DOHH2 (cell line): ENCODE measurements at regions not wholly inside any gene's neighbourhood (a gene's known extent, or its start where the extent isn't known, plus 50 kb on each side); places are given as distances from the start of the nearest gene placed in this dataset.

Experiments
- H3F3A ChIP-seq: fragments of 200-600 bp; sonication (generic), shearing (Covaris generic); 2 replicates; pipeline ENCODE4 v1.6.0; 2016; ENCODE audit warnings: antibody characterized with exemption, mild to moderate bottlenecking; ENCODE audit not compliant: control insufficient read depth, insufficient read depth
- H3K27ac ChIP-seq: fragments of 200-600 bp; sonication (generic); 2 replicates; pipeline ENCODE4 v1.5.1; 2014; ENCODE audit warnings: low read depth, mild to moderate bottlenecking, low read length, moderate library complexity
- H3K27me3 ChIP-seq: fragments of 200-600 bp; sonication (generic); 2 replicates; pipeline ENCODE4 v1.6.1; 2014; ENCODE audit warnings: mild to moderate bottlenecking, low read length, mixed read lengths; ENCODE audit not compliant: control insufficient read depth
- H3K36me3 ChIP-seq: fragments of 200-600 bp; sonication (generic); 2 replicates; pipeline ENCODE4 v1.6.1; 2014; ENCODE audit warnings: mild to moderate bottlenecking, low read length, moderate library complexity, mixed read lengths; ENCODE audit not compliant: control insufficient read depth
- H3K4me1 ChIP-seq: fragments of 200-600 bp; sonication (generic); 2 replicates; pipeline ENCODE4 v1.6.1; 2014; ENCODE audit warnings: mild to moderate bottlenecking, low read length, mixed read lengths; ENCODE audit not compliant: control insufficient read depth
- H3K4me2 ChIP-seq: fragments of 200-600 bp; sonication (generic); 2 replicates; pipeline ENCODE4 v1.6.0; 2014; ENCODE audit warnings: mild to moderate bottlenecking, low read length, moderate library complexity
- H3K4me3 ChIP-seq: fragments of 200-600 bp; sonication (generic); 2 replicates; pipeline ENCODE4 v1.5.1; 2014; ENCODE audit warnings: mild to moderate bottlenecking, low read length, mixed read lengths
- H3K79me2 ChIP-seq: fragments of 200-600 bp; sonication (generic); 2 replicates; pipeline ENCODE4 v1.6.1; 2014; ENCODE audit warnings: mild to moderate bottlenecking, low read length, mixed read lengths; ENCODE audit not compliant: control insufficient read depth
- H3K9me2 ChIP-seq: fragments of 200-600 bp; sonication (generic); replicated peaks from 2 replicates; pipeline ENCODE4 v1.6.1; 2014; ENCODE audit warnings: mild to moderate bottlenecking, low read length, mixed read lengths; ENCODE audit not compliant: control insufficient read depth
- H3K9me3 ChIP-seq: fragments of 200-600 bp; sonication (generic); 2 replicates; pipeline ENCODE4 v1.6.1; 2014; ENCODE audit warnings: antibody characterized with exemption, low read length, mixed read lengths; ENCODE audit not compliant: control insufficient read depth, insufficient read depth
- H4K20me1 ChIP-seq: fragments of 200-600 bp; sonication (generic); 2 replicates; pipeline ENCODE4 v1.6.0; 2014; ENCODE audit warnings: low read depth, mild to moderate bottlenecking, antibody characterized with exemption, low read length, moderate library complexity; ENCODE audit not compliant: control insufficient read depth, insufficient read depth
- EZH2phosphoT487 ChIP-seq: fragments of 200-600 bp; sonication (generic); IDR thresholded peaks from 2 replicates; pipeline ENCODE4 v1.6.1; 2017; ENCODE audit warnings: borderline replicate concordance, mild to moderate bottlenecking, antibody characterized with exemption, low read length, moderate library complexity, mixed read lengths
- TF ChIP-seq, protein P1 (sequence below): fragments of 200-600 bp; sonication (generic); IDR thresholded peaks from one replicate; pipeline ENCODE4 v1.5.1; 2014; ENCODE audit warnings: antibody characterized with exemption, mild to moderate bottlenecking, low read depth, low read length; ENCODE audit not compliant: poor library complexity, severe bottlenecking

DNA sequence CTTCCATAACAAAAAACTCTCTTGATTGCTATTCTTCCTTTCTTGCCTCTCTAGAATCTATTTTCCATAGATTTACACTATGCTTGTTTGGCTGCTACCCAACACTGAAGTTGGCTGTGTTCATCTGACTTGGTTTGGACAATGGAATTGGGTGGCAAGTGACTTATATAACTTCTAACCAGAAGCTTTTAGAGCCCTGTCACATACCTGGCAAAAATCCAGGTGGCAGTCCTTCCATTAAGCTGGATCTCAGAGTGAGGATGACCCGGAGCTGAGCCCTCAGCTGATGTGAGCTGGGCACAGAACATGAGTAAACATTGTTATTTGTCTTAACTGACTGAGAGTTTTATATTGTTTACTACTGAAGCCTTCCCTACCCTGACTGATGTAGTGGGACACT is 225.7 kb downstream of the TLR4 start:
- H3K4me1 ChIP-seq = no peaks in the 10 kb centered on the region
- TF ChIP-seq, protein P1, sequence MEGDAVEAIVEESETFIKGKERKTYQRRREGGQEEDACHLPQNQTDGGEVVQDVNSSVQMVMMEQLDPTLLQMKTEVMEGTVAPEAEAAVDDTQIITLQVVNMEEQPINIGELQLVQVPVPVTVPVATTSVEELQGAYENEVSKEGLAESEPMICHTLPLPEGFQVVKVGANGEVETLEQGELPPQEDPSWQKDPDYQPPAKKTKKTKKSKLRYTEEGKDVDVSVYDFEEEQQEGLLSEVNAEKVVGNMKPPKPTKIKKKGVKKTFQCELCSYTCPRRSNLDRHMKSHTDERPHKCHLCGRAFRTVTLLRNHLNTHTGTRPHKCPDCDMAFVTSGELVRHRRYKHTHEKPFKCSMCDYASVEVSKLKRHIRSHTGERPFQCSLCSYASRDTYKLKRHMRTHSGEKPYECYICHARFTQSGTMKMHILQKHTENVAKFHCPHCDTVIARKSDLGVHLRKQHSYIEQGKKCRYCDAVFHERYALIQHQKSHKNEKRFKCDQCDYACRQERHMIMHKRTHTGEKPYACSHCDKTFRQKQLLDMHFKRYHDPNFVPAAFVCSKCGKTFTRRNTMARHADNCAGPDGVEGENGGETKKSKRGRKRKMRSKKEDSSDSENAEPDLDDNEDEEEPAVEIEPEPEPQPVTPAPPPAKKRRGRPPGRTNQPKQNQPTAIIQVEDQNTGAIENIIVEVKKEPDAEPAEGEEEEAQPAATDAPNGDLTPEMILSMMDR = no peak
- TF ChIP-seq EZH2phosphoT487 = no peak

DNA sequence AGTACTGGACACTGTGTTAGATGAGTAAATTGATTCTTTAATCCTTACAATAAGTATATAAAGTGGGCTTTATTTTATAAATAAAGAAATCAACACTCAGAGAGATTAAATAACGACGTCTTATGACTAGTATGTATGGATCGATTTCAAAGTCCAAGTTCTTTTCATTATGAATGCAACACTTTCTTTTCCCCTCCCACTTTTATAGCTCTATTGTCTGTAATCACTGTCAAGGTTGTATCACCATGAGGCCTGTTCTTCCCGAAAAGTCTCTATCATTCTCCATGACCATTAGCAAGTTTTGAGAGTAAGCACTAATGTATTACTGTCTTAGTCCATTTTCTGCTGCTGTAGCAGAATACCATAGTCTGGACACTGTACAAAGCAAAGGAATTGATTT is 228.4 kb downstream of the TLR4 start:
- no peaks in the 10 kb centered on the region for H3K4me1 ChIP-seq
- no peak overlapping the region for H3K4me3 ChIP-seq
- H3K27ac ChIP-seq = no peak overlapping the region
- no peaks in the 10 kb centered on the region for H3K9me3 ChIP-seq
- TF ChIP-seq, protein P1 = no peak
- no peak for TF ChIP-seq EZH2phosphoT487
- no peak overlapping the region for H3K4me2 ChIP-seq
- H3K27me3 ChIP-seq = no peaks in the 10 kb centered on the region
- H3K79me2 ChIP-seq = no peaks in the 10 kb centered on the region
- H4K20me1 ChIP-seq = no peaks in the 10 kb centered on the region
- H3K9me2 ChIP-seq = no peaks in the 10 kb centered on the region
- no peaks in the 10 kb centered on the region for H3F3A ChIP-seq
- no peaks in the 10 kb centered on the region for H3K36me3 ChIP-seq

More for the DNA sequence above, 225.7 kb downstream of the TLR4 start:
- Histone ChIP-seq H3K9me2 (no peaks in the 10 kb centered on the region), H3K4me2 (no peak overlapping the region), H3K79me2 (no peaks in the 10 kb centered on the region), H3K27me3 (no peaks in the 10 kb centered on the region), H3K27ac (no peak overlapping the region), H4K20me1 (no peaks in the 10 kb centered on the region), H3K9me3 (no peaks in the 10 kb centered on the region), H3K4me3 (no peak overlapping the region), H3K36me3 (no peaks in the 10 kb centered on the region), H3F3A (no peaks in the 10 kb centered on the region)

DNA sequence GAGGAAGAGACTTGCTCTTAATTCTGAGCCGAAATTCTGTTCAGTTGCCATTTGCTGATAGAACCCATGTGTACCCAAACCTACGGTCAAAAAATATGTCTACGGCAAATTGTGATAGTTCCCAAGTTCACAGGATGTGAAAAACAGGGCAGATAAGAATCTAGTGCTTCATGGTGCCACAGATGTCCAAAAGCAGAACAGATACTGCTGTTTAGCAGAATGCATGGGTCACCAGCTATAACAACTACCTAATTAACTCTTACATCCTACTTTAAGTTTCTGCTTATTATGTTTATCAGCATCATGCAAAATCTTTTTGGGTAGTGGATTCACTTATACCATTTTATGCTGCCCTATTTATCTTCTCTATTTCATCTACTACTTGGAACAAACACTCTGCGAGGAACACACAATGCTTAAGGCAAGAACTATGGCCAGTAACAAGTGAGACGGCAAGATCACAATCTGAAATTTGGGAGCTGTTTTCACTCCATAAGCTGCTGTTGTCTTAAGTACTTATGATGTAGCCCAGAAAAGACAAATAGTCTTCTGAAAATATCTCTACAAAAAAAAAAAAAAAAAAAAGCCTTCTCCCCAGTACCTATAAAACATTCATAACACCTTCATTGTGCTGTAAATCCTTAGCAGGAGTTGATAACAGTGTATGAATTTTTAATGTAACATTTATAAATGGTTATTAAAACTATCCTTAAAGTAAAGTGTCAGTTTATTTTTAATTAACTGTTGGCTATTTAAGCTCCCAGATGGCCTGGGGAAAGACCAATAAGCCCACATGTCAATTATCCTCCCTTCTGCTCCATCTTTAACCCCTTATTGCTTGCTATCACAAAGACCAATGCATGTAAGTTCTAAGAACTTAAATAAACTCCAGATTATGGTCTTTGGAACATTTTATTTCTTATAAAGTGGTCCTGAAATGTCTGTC is 232.3 kb downstream of the TLR4 start:
- H4K20me1 ChIP-seq = no peaks in the 10 kb centered on the region
- no peak overlapping the region for H3K4me3 ChIP-seq
- H3K27me3 ChIP-seq = no peaks in the 10 kb centered on the region
- no peaks in the 10 kb centered on the region for H3K4me1 ChIP-seq
- TF ChIP-seq, protein P1 = no peak
- no peak for TF ChIP-seq EZH2phosphoT487
- no peaks in the 10 kb centered on the region for H3K79me2 ChIP-seq
- no peaks in the 10 kb centered on the region for H3K36me3 ChIP-seq
- no peak overlapping the region for H3K4me2 ChIP-seq
- H3K9me2 ChIP-seq = no peaks in the 10 kb centered on the region
- no peaks in the 10 kb centered on the region for H3F3A ChIP-seq
- no peaks in the 10 kb centered on the region for H3K9me3 ChIP-seq
- H3K27ac ChIP-seq = no peak overlapping the region
